Natural killer cell (primary cell): ENCODE measurements at regions not wholly inside any gene's neighbourhood (a gene's known extent, or its start where the extent isn't known, plus 50 kb on each side); places are given as distances from the start of the nearest gene placed in this dataset.

Source experiments
- ATAC-seq, 3 donors: fragments of 150-1000 bp in 2 of 3; fragments of 200-7000 bp in 1 of 3; cut with Tn5 transposase; 1 replicate in 1 of 3; 2 replicates in 2 of 3; pipeline ENCODE4 v1.10.0; 2021; ENCODE audit warnings: mild to moderate bottlenecking in 2 of 3, moderate library complexity in 2 of 3
- DNase-seq, 2 donors: peaks; one replicate each; pipeline versions ENCODE4 v3.0.0 to v3.0.0-alpha.2; 2013 to 2021; ENCODE audit warnings: mixed read lengths in 1 of 2
- H3K27ac ChIP-seq: one replicate; pipeline ENCODE4 v1.5.1; 2013; ENCODE audit warnings: mild to moderate bottlenecking, low read length
- H3K27me3 ChIP-seq: one replicate; pipeline ENCODE4 v1.6.1; 2013; ENCODE audit warnings: low read length; ENCODE audit not compliant: control insufficient read depth, insufficient read depth
- H3K36me3 ChIP-seq: one replicate; pipeline ENCODE4 v1.6.1; 2013; ENCODE audit warnings: low read length; ENCODE audit not compliant: control insufficient read depth, insufficient read depth
- H3K4me1 ChIP-seq: one replicate; pipeline ENCODE4 v1.6.1; 2013; ENCODE audit warnings: low read length; ENCODE audit not compliant: control insufficient read depth, insufficient read depth
- H3K4me3 ChIP-seq: one replicate; pipeline ENCODE4 v1.5.1; 2013; ENCODE audit warnings: low read length
- H3K9me3 ChIP-seq: one replicate; pipeline ENCODE4 v1.6.1; 2013; ENCODE audit warnings: low read length; ENCODE audit not compliant: control insufficient read depth, insufficient read depth
- H3K27ac Mint-ChIP-seq, 2 donors: one replicate each; pipeline ENCODE4 v1.8.0; 2022; ENCODE audit warnings: mild to moderate bottlenecking in 2 of 2, mixed read lengths in 2 of 2, moderate library complexity in 1 of 2
- H3K27me3 Mint-ChIP-seq, 2 donors: one replicate each; pipeline ENCODE4 v1.8.0; 2022; ENCODE audit warnings: low read depth in 2 of 2, mixed read lengths in 2 of 2
- H3K36me3 Mint-ChIP-seq: one replicate; pipeline ENCODE4 v1.8.0; 2022; ENCODE audit warnings: mixed read lengths
- H3K4me1 Mint-ChIP-seq, 2 donors: one replicate each; pipeline ENCODE4 v1.8.0; 2022; ENCODE audit warnings: mixed read lengths in 2 of 2
- H3K4me3 Mint-ChIP-seq: one replicate; pipeline ENCODE4 v1.8.0; 2022; ENCODE audit warnings: mild to moderate bottlenecking, moderate library complexity, mixed read lengths
- H3K9me3 Mint-ChIP-seq, 2 donors: one replicate each; pipeline ENCODE4 v1.8.0; 2022; ENCODE audit warnings: mixed read lengths in 2 of 2
- WGBS: methylation state at CpG from one replicate; pipeline ENCODE4 v1.1.7; 2013; ENCODE audit warnings: missing lambda C conversion rate; ENCODE audit not compliant: insufficient coverage; 5-methylcytosine and 5-hydroxymethylcytosine counted together
- intact Hi-C: fragments of 100-400 bp; cut with micrococcal nuclease; formaldehyde crosslinking; loops from one replicate; pipeline ENCODE4 v1.14.2; 2022
- TF ChIP-seq, protein P1 (sequence below): fragments of 200-600 bp; IDR thresholded peaks from one replicate; pipeline ENCODE4 v1.8.0; 2022; ENCODE audit warnings: antibody characterized with exemption

DNA sequence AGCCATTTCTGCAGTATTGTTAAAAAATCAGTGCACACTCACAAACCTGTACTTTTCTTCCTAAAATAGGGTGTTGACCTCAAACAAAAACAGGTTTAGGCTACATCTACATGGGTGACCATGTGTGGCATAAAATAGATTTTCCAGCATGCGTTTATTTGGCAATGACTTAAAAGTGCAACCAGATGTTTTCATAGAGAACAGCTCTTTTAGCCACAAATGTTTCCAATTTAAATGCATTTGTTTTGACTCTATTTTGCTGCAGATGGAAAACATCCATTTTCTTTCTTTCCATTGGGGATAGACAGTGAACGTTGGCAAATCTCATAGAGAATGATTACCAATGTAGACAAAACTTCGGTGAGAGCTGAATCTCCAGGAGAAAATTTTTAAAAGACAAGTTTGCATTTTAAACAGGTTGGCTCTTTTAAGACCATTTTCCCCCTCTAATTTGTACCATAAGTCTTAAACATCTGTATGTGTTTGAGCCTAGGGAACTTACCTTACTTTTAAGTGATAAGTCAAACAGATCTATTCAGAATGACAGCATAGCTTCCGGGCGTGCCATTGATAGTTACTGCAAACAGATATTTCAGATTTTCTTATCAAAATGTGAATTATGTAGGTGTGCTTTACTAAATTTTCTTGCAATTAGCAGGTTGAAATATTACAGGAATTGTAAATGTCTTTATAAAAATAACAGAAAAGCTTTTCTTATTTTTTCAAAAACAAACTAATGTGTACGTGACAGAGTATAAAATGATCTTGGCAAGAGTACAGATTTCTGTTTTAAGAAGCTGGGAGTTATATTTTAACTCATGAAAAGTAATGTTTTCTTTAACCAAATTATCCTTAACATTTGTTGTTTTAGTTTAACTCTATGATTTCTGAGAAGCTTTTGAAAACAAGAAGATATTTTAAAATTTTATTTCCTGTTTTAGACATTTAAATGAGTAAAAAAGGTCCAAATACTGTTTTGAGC lies 144.9 kb downstream of the HGF start:
- H3K4me3 ChIP-seq, result no peak overlapping the region
- Mint-ChIP-seq H3K36me3 (no peaks in the 10 kb centered on the region), H3K27me3 (no peaks in the 10 kb centered on the region), H3K4me3 (no peak overlapping the region), H3K4me1 (no peaks in the 10 kb centered on the region), H3K27ac (no peak overlapping the region), H3K9me3 (peaks cover 9% of the 10 kb centered on the region in 2 donors)
- H3K27ac ChIP-seq, result no peak overlapping the region
- WGBS, result 96% methylated on average over 4 of the region's 6 CpGs
- TF ChIP-seq, protein P1, sequence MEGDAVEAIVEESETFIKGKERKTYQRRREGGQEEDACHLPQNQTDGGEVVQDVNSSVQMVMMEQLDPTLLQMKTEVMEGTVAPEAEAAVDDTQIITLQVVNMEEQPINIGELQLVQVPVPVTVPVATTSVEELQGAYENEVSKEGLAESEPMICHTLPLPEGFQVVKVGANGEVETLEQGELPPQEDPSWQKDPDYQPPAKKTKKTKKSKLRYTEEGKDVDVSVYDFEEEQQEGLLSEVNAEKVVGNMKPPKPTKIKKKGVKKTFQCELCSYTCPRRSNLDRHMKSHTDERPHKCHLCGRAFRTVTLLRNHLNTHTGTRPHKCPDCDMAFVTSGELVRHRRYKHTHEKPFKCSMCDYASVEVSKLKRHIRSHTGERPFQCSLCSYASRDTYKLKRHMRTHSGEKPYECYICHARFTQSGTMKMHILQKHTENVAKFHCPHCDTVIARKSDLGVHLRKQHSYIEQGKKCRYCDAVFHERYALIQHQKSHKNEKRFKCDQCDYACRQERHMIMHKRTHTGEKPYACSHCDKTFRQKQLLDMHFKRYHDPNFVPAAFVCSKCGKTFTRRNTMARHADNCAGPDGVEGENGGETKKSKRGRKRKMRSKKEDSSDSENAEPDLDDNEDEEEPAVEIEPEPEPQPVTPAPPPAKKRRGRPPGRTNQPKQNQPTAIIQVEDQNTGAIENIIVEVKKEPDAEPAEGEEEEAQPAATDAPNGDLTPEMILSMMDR, result no peak
- no peaks in the 10 kb centered on the region for H3K36me3 ChIP-seq
- no peaks in the 10 kb centered on the region for H3K4me1 ChIP-seq
- intact Hi-C loops, result no loop called here
- no peaks in the 10 kb centered on the region for H3K9me3 ChIP-seq
- no peaks in the 10 kb centered on the region for H3K27me3 ChIP-seq
- no peak for DNase-seq
- no peak for ATAC-seq

DNA sequence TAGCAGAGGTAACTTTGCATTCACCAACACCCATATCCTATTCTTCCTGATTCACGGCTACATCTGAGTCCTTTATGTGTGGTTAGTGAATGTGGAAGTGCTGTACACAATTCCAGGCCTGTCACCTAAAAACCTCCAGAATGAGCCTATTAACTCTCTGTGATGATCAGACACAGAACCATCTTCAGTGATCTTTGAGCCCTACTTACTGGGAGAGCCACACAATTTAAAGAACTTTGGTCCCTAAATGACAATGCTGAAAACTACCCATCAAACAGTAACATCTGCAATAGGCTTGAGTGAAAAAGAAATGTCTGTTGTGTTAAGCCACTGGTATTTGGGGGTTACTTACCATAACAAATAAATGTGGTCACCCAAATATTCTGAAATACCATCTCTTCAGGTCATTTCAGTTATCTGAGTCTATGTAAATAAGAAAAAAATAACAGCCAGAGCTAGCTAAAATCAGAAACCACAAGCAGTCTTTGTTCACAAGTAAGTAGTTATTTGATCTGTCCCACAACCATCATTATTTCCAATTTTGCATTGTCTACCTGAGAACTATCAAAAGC lies 145.7 kb downstream of the HGF start:
- no peak overlapping the region for H3K4me3 Mint-ChIP-seq
- intact Hi-C loops, result no loop called here
- H3K27me3 ChIP-seq, result no peaks in the 10 kb centered on the region
- no peaks in the 10 kb centered on the region for H3K9me3 ChIP-seq
- TF ChIP-seq, protein P1, result no peak
- no peak overlapping the region for H3K27ac Mint-ChIP-seq
- no peak for DNase-seq
- no peaks in the 10 kb centered on the region for H3K4me1 ChIP-seq
- no peak overlapping the region for H3K4me3 ChIP-seq
- H3K9me3 Mint-ChIP-seq, result peaks cover 9% of the 10 kb centered on the region in 2 donors
- no CpG with 5 or more reads among the region's 1 CpG for WGBS
- H3K36me3 Mint-ChIP-seq, result no peaks in the 10 kb centered on the region
- no peak overlapping the region for H3K27ac ChIP-seq
- ATAC-seq, result no peak
- no peaks in the 10 kb centered on the region for H3K36me3 ChIP-seq
- H3K4me1 Mint-ChIP-seq, result no peaks in the 10 kb centered on the region
- H3K27me3 Mint-ChIP-seq, result no peaks in the 10 kb centered on the region

DNA sequence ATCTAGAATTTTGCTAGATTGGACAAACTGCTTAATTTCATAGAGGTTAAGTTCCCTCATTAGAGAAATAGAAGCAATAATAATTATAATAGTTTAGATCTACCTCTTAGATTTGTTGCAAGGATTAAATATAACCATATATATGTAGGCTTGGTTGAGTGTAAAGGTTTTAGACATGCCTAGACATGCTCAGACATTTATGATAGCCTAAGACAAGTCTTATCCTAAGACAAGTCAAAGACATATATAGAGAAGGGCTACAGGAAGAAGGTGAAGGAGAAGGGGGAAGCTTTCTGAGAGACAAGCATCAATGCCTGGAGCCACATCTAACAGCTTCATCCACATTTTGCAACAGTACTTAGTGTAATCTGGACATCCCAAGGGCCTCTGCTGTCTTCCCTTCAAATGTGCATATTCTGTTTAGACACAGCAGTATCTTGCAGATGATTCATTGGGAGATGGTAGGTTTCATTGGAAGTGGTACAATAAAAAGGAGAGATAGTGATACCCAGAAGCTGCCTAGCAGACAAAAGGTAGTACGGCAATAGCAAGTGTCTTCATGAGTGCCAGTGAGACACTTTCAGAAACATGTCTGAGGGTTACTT lies 146.5 kb downstream of the HGF start:
- no peak overlapping the region for H3K4me3 Mint-ChIP-seq
- peaks cover 9% of the 10 kb centered on the region in 2 donors for H3K9me3 Mint-ChIP-seq
- H3K27ac ChIP-seq, result no peak overlapping the region
- intact Hi-C loops, result no loop called here
- no peaks in the 10 kb centered on the region for H3K27me3 ChIP-seq
- H3K9me3 ChIP-seq, result no peaks in the 10 kb centered on the region
- H3K4me1 ChIP-seq, result no peaks in the 10 kb centered on the region
- H3K36me3 ChIP-seq, result no peaks in the 10 kb centered on the region
- no peak overlapping the region for H3K27ac Mint-ChIP-seq
- no peak overlapping the region for H3K4me3 ChIP-seq
- no peaks in the 10 kb centered on the region for H3K4me1 Mint-ChIP-seq
- TF ChIP-seq, protein P1, result no peak
- DNase-seq, result no peak
- H3K36me3 Mint-ChIP-seq, result no peaks in the 10 kb centered on the region
- no peak for ATAC-seq
- H3K27me3 Mint-ChIP-seq, result no peaks in the 10 kb centered on the region
- 97% methylated on average over 1 of the region's 1 CpG for WGBS
